ENCODE measurements at regions not wholly inside any gene's neighbourhood (a gene's known extent, or its start where the extent isn't known, plus 50 kb on each side); places are given as distances from the start of the nearest gene placed in this dataset.
A peak's percentile ranks its signal among the peaks of the same experiment; 100 is the strongest.
"Not testable (repeated sequence)": the region's sequence is repeated elsewhere in the genome, so short reads cannot be mapped to it uniquely, and the experiment has no call there.

- Histone ChIP-seq H3K4me3 (no peak overlapping the region), H3K36me3 (no peaks in the 10 kb centered on the region), H3K27ac (no peak overlapping the region), H3K27me3 (no peaks in the 10 kb centered on the region), H3K9me3 (no peaks in the 10 kb centered on the region), H3K4me1 (no peaks in the 10 kb centered on the region)
- TF ChIP-seq POLR2AphosphoS5 (IDR thresholded peaks at IDR 0.05), result no peak
- no peak for TF ChIP-seq POLR2A (IDR thresholded peaks at IDR 0.05)
- TF ChIP-seq CTCF (IDR thresholded peaks at IDR 0.05), result no peak
- no peak for TF ChIP-seq EP300 (IDR thresholded peaks at IDR 0.05)
- 87% methylated on average over 5 of the region's 17 CpGs for WGBS
- DNase-seq (ENCODE audit: low spot score in 2 of 2), result no peak
Measured at GRCh38 chr2:18271370-18272147, 288.9 kb downstream of the RDH14 start.

GRCh38 chr2:18268400-18268799, 292.1 kb downstream of the RDH14 start:
- Histone ChIP-seq H3K36me3 (no peaks in the 10 kb centered on the region), H3K9me3 (no peaks in the 10 kb centered on the region), H3K4me3 (no peak overlapping the region), H3K27me3 (no peaks in the 10 kb centered on the region), H3K4me1 (no peaks in the 10 kb centered on the region), H3K27ac (no peak overlapping the region)
- TF ChIP-seq EP300 (IDR thresholded peaks at IDR 0.05) (no peak), POLR2AphosphoS5 (IDR thresholded peaks at IDR 0.05) (no peak), POLR2A (IDR thresholded peaks at IDR 0.05) (no peak), CTCF (IDR thresholded peaks at IDR 0.05) (no peak)
- no peak for DNase-seq (ENCODE audit: low spot score in 2 of 2)
- 89% methylated on average over 3 of the region's 3 CpGs for WGBS

- whole genome bisulfite sequencing, result 92% methylated on average over 1 of the region's 1 CpG
- no peak for TF ChIP-seq POLR2A (IDR thresholded peaks at IDR 0.05)
Measured at GRCh38 chr2:18267501-18267900, 293.0 kb downstream of the RDH14 start.

GRCh38 chr2:18266699-18267098, 293.8 kb downstream of the RDH14 start:
- not testable (repeated sequence) for H3K9me3 ChIP-seq; H3K4me3 ChIP-seq; H3K27me3 ChIP-seq; H3K4me1 ChIP-seq; H3K27ac ChIP-seq; H3K36me3 ChIP-seq; DNase-seq (ENCODE audit: low spot score in 2 of 2)
- WGBS, result 44% methylated on average over 8 of the region's 8 CpGs

More at GRCh38 chr2:18267501-18267900, 293.0 kb downstream of the RDH14 start:
- H3K27ac ChIP-seq, result no peak overlapping the region
- H3K9me3 ChIP-seq, result no peaks in the 10 kb centered on the region
- no peaks in the 10 kb centered on the region for H3K36me3 ChIP-seq
- no peaks in the 10 kb centered on the region for H3K4me1 ChIP-seq
- H3K27me3 ChIP-seq, result no peaks in the 10 kb centered on the region
- H3K4me3 ChIP-seq, result no peak overlapping the region
- DNase-seq (ENCODE audit: low spot score in 2 of 2), result no peak

- Histone ChIP-seq H3K27ac (no peak overlapping the region), H3K9me3 (no peaks in the 10 kb centered on the region), H3K4me1 (no peaks in the 10 kb centered on the region), H3K27me3 (no peaks in the 10 kb centered on the region), H3K4me3 (no peak overlapping the region), H3K36me3 (no peaks in the 10 kb centered on the region)
- no peak for DNase-seq (ENCODE audit: low spot score in 2 of 2)
- TF ChIP-seq CTCF (IDR thresholded peaks at IDR 0.05) (peak in 1 of 2 donors; percentile 9), EP300 (IDR thresholded peaks at IDR 0.05) (no peak)
- WGBS, result 64% methylated on average over 7 of the region's 7 CpGs
Measured at GRCh38 chr2:18265614-18266586, 294.6 kb downstream of the RDH14 start.

GRCh38 chr2:18262601-18263000, 297.9 kb downstream of the RDH14 start:
- no peak for DNase-seq (ENCODE audit: low spot score in 2 of 2)
- H3K27ac ChIP-seq, result no peak overlapping the region
- no peak overlapping the region for H3K4me3 ChIP-seq
- no peaks in the 10 kb centered on the region for H3K27me3 ChIP-seq
- H3K9me3 ChIP-seq, result no peaks in the 10 kb centered on the region
- no peaks in the 10 kb centered on the region for H3K4me1 ChIP-seq
- no peaks in the 10 kb centered on the region for H3K36me3 ChIP-seq
- 51% methylated on average over 4 of the region's 4 CpGs for WGBS
- TF ChIP-seq CTCF (IDR thresholded peaks at IDR 0.05) (no peak), EP300 (IDR thresholded peaks at IDR 0.05) (no peak), POLR2A (IDR thresholded peaks at IDR 0.05) (no peak), POLR2AphosphoS5 (IDR thresholded peaks at IDR 0.05) (no peak)

Measured in suprapubic skin (tissue), 4 donors.